RWPE2 (cell line): ENCODE measurements at regions not wholly inside any gene's neighbourhood (a gene's known extent, or its start where the extent isn't known, plus 50 kb on each side); places are given as distances from the start of the nearest gene placed in this dataset.

ENCODE experiments used
- ATAC-seq: fragments of 200-7000 bp; cut with Tn5 transposase; 3 replicates; pipeline ENCODE4 v1.9.1; 2021; ENCODE audit warnings: low read depth
- DNase-seq: peaks from one replicate; pipeline ENCODE4 v3.0.0-alpha.2; 2020; ENCODE audit warnings: low spot score
- H3K27ac ChIP-seq: fragments of 450-650 bp; 2 replicates; pipeline ENCODE4 v1.5.1; 2017; ENCODE audit warnings: mild to moderate bottlenecking; ENCODE audit not compliant: poor library complexity, severe bottlenecking
- H3K27me3 ChIP-seq: fragments of 250-450 bp; sonication (Bioruptor Pico); 2 replicates; pipeline ENCODE4 v1.5.1; 2021; ENCODE audit warnings: mild to moderate bottlenecking, moderate library complexity; ENCODE audit not compliant: insufficient read depth, poor library complexity, severe bottlenecking
- H3K36me3 ChIP-seq: fragments of 250-450 bp; sonication (Bioruptor Pico); 2 replicates; pipeline ENCODE4 v1.5.1; 2020; ENCODE audit warnings: low read depth, mild to moderate bottlenecking, moderate library complexity
- H3K4me1 ChIP-seq: fragments of 250-450 bp; sonication (Bioruptor Pico); 2 replicates; pipeline ENCODE4 v1.5.1; 2021; ENCODE audit warnings: mild to moderate bottlenecking, moderate library complexity; ENCODE audit not compliant: insufficient read depth, poor library complexity, severe bottlenecking
- H3K4me3 ChIP-seq: fragments of 250-450 bp; sonication (Bioruptor Pico); 2 replicates; pipeline ENCODE4 v1.5.1; 2021; ENCODE audit warnings: mild to moderate bottlenecking, moderate library complexity; ENCODE audit not compliant: severe bottlenecking
- H3K9me3 ChIP-seq: fragments of 250-450 bp; sonication (Bioruptor Pico); 2 replicates; pipeline ENCODE4 v1.5.1; 2021; ENCODE audit warnings: mild to moderate bottlenecking, moderate library complexity; ENCODE audit not compliant: severe bottlenecking
- CTCF ChIP-seq: fragments of 450-650 bp; IDR thresholded peaks from one replicate; pipeline ENCODE4 v1.5.1; 2017; ENCODE audit warnings: mild to moderate bottlenecking, moderate library complexity; ENCODE audit not compliant: poor library complexity, severe bottlenecking

- no peaks in the 10 kb centered on the region for H3K36me3 ChIP-seq
- H3K27ac ChIP-seq, result no peak overlapping the region
- no peaks in the 10 kb centered on the region for H3K27me3 ChIP-seq
- DNase-seq (no peak), ATAC-seq (peak; percentile 86)
- no peak overlapping the region for H3K4me3 ChIP-seq
- no peak for TF ChIP-seq CTCF
- H3K9me3 ChIP-seq, result no peaks in the 10 kb centered on the region
- H3K4me1 ChIP-seq, result no peaks in the 10 kb centered on the region
Observed at GRCh38 chr2:71843391-71843850, 304.2 kb downstream of the CYP26B1 start.

GRCh38 chr2:71842744-71843143 is 304.9 kb downstream of the CYP26B1 start:
- H3K4me3 ChIP-seq, result no peak overlapping the region
- no peak for TF ChIP-seq CTCF
- no peak for DNase-seq
- no peaks in the 10 kb centered on the region for H3K27me3 ChIP-seq
- H3K9me3 ChIP-seq, result no peaks in the 10 kb centered on the region
- H3K27ac ChIP-seq, result no peak overlapping the region
- H3K36me3 ChIP-seq, result no peaks in the 10 kb centered on the region
- no peaks in the 10 kb centered on the region for H3K4me1 ChIP-seq
- ATAC-seq, result no peak

GRCh38 chr2:71839826-71840225 is 307.8 kb downstream of the CYP26B1 start:
- Histone ChIP-seq H3K27ac (no peak overlapping the region), H3K9me3 (no peaks in the 10 kb centered on the region), H3K27me3 (no peaks in the 10 kb centered on the region), H3K4me1 (no peaks in the 10 kb centered on the region), H3K4me3 (no peak overlapping the region), H3K36me3 (no peaks in the 10 kb centered on the region)
- TF ChIP-seq CTCF, result no peak
- no peak for DNase-seq
- no peak for ATAC-seq

GRCh38 chr2:71834796-71835195 is 312.9 kb downstream of the CYP26B1 start:
- Histone ChIP-seq H3K9me3 (no peaks in the 10 kb centered on the region), H3K4me3 (no peak overlapping the region), H3K27ac (no peak overlapping the region), H3K4me1 (peaks cover 4% of the 10 kb centered on the region), H3K36me3 (no peaks in the 10 kb centered on the region), H3K27me3 (no peaks in the 10 kb centered on the region)
- ATAC-seq (no peak), DNase-seq (no peak)
- TF ChIP-seq CTCF, result no peak

- Histone ChIP-seq H3K36me3 (no peaks in the 10 kb centered on the region), H3K27ac (no peak overlapping the region), H3K4me1 (peaks cover 4% of the 10 kb centered on the region), H3K4me3 (no peak overlapping the region), H3K9me3 (no peaks in the 10 kb centered on the region), H3K27me3 (no peaks in the 10 kb centered on the region)
- DNase-seq (no peak), ATAC-seq (no peak)
- no peak for TF ChIP-seq CTCF
Observed at GRCh38 chr2:71833855-71834560, 313.7 kb downstream of the CYP26B1 start.
